Liver (tissue), 8 donors: ENCODE measurements at regions not wholly inside any gene's neighbourhood (a gene's known extent, or its start where the extent isn't known, plus 50 kb on each side); places are given as distances from the start of the nearest gene placed in this dataset.

ENCODE experiments used
- DNase-seq: peaks from one replicate; pipeline ENCODE4 v3.0.0-alpha.2; 2017; ENCODE audit warnings: low spot score
- H3K27ac ChIP-seq, 2 donors: one replicate each; pipeline ENCODE4 v1.7.0; 2013; ENCODE audit warnings: inconsistent platforms in 2 of 2, low read length in 2 of 2, control low read depth in 1 of 2, low read depth in 1 of 2, mild to moderate bottlenecking in 1 of 2
- H3K27me3 ChIP-seq, 4 donors: one replicate each; pipeline versions ENCODE4 v1.6.1 to v1.7.0; 2013; ENCODE audit warnings: low read length in 3 of 4, inconsistent platforms in 1 of 4, mild to moderate bottlenecking in 1 of 4, moderate library complexity in 1 of 4; ENCODE audit not compliant: control insufficient read depth in 4 of 4, insufficient read depth in 4 of 4
- H3K36me3 ChIP-seq, 4 donors: one replicate each; pipeline versions ENCODE4 v1.6.1 to v1.7.0; 2013; ENCODE audit warnings: low read length in 3 of 4, mild to moderate bottlenecking in 3 of 4, low read depth in 1 of 4, moderate library complexity in 1 of 4; ENCODE audit not compliant: control insufficient read depth in 4 of 4, insufficient read depth in 3 of 4
- H3K4me1 ChIP-seq, 4 donors: one replicate each; pipeline versions ENCODE4 v1.6.1 to v1.7.0; 2013; ENCODE audit warnings: low read length in 3 of 4, mild to moderate bottlenecking in 3 of 4, moderate library complexity in 1 of 4; ENCODE audit not compliant: control insufficient read depth in 4 of 4, insufficient read depth in 4 of 4
- H3K4me3 ChIP-seq, 3 donors: one replicate each; pipeline versions ENCODE4 v1.6.1 to v1.7.0; 2013; ENCODE audit warnings: low read length in 3 of 3, control low read depth in 1 of 3, low read depth in 1 of 3, mild to moderate bottlenecking in 1 of 3
- H3K9ac ChIP-seq, 2 donors: one replicate each; pipeline ENCODE4 v1.7.0; 2013; ENCODE audit warnings: low read length in 2 of 2, mild to moderate bottlenecking in 2 of 2, moderate library complexity in 2 of 2, control low read depth in 1 of 2, low read depth in 1 of 2
- H3K9me3 ChIP-seq, 4 donors: one replicate each; pipeline versions ENCODE4 v1.6.1 to v1.7.0; 2013; ENCODE audit warnings: low read length in 3 of 4; ENCODE audit not compliant: control insufficient read depth in 4 of 4
- ATF3 ChIP-seq: IDR thresholded peaks from 2 replicates; pipeline ENCODE4 v1.6.1; 2016; ENCODE audit warnings: antibody characterized with exemption
- CTCF ChIP-seq: fragments of 150-350 bp; IDR thresholded peaks from 2 replicates; pipeline ENCODE4 v1.5.1; 2017; ENCODE audit warnings: improper control_type of control experiment, low read depth, low read length; ENCODE audit not compliant: missing input control
- EGR1 ChIP-seq, 2 donors: IDR thresholded peaks; 2 replicates each; pipeline ENCODE4 v1.6.1; 2016 to 2018; ENCODE audit warnings: antibody characterized with exemption in 2 of 2, low read depth in 2 of 2
- FOXA1 ChIP-seq: IDR thresholded peaks from 2 replicates; pipeline ENCODE4 v1.6.1; 2016; ENCODE audit warnings: antibody characterized with exemption
- FOXA2 ChIP-seq: IDR thresholded peaks from 2 replicates; pipeline ENCODE4 v1.6.1; 2016; ENCODE audit warnings: antibody characterized with exemption
- GABPA ChIP-seq, 2 donors: IDR thresholded peaks in 1 of 2; conservative IDR thresholded peaks in 1 of 2; 2 replicates each; pipeline ENCODE4 v1.6.1; 2016; ENCODE audit warnings: antibody characterized with exemption in 2 of 2, mild to moderate bottlenecking in 1 of 2, moderate library complexity in 1 of 2
- HNF4A ChIP-seq, 2 donors: conservative IDR thresholded peaks; 2 replicates each; pipeline ENCODE4 v1.6.1; 2016; ENCODE audit warnings: antibody characterized with exemption in 2 of 2, mild to moderate bottlenecking in 2 of 2
- JUND ChIP-seq, 2 donors: IDR thresholded peaks; 2 replicates each; pipeline ENCODE4 v1.6.1; 2016; ENCODE audit warnings: antibody characterized with exemption in 2 of 2
- NR2F2 ChIP-seq: IDR thresholded peaks from 2 replicates; pipeline ENCODE4 v1.6.1; 2016; ENCODE audit warnings: antibody characterized with exemption
- RAD21 ChIP-seq, 2 donors: IDR thresholded peaks; 2 replicates each; pipeline ENCODE4 v1.6.1; 2016; ENCODE audit warnings: antibody characterized with exemption in 2 of 2, mild to moderate bottlenecking in 2 of 2
- REST ChIP-seq: IDR thresholded peaks from 2 replicates; pipeline ENCODE4 v1.6.1; 2016; ENCODE audit warnings: antibody characterized with exemption, mild to moderate bottlenecking
- RXRA ChIP-seq, 2 donors: IDR thresholded peaks; 2 replicates each; pipeline ENCODE4 v1.6.1; 2017 to 2018; ENCODE audit warnings: antibody characterized with exemption in 2 of 2, mild to moderate bottlenecking in 1 of 2
- SP1 ChIP-seq: IDR thresholded peaks from 2 replicates; pipeline ENCODE4 v1.6.1; 2018; ENCODE audit warnings: antibody characterized with exemption, mild to moderate bottlenecking
- TAF1 ChIP-seq: conservative IDR thresholded peaks from 2 replicates; pipeline ENCODE4 v1.6.1; 2016; ENCODE audit warnings: antibody characterized with exemption, mild to moderate bottlenecking
- ZBTB33 ChIP-seq: IDR thresholded peaks from 2 replicates; pipeline ENCODE4 v1.6.1; 2016; ENCODE audit warnings: antibody characterized with exemption
- WGBS: extraction: QIAGEN DNeasy Blood & Tissue Kit; methylation state at CpG from one replicate; pipeline ENCODE4 v1.1.7; 2013; 5-methylcytosine and 5-hydroxymethylcytosine counted together
- donor health status: healthy.
- donor health status: healthy.
- donor health status: healthy.
- donor health status: healthy.
- donor health status: healthy.

GRCh38 chrX:40445691-40446090, 135.1 kb upstream of the ATP6AP2 start:
- Histone ChIP-seq H3K9ac (no peak overlapping the region), H3K36me3 (no peaks in the 10 kb centered on the region), H3K27me3 (peaks cover 0 to 5% (median 0%) of the 10 kb centered on the region in 4 donors), H3K4me3 (no peak overlapping the region), H3K27ac (no peak overlapping the region), H3K9me3 (no peaks in the 10 kb centered on the region), H3K4me1 (no peaks in the 10 kb centered on the region)
- no peak for TF ChIP-seq NR2F2
- TF ChIP-seq TAF1: no peak
- no peak for TF ChIP-seq CTCF
- no peak for TF ChIP-seq ATF3
- no peak for TF ChIP-seq FOXA2
- TF ChIP-seq JUND (IDR thresholded peaks at IDR 0.05): no peak
- TF ChIP-seq EGR1 (IDR thresholded peaks at IDR 0.05; ENCODE audit: low read depth in 2 of 2): no peak
- no peak for TF ChIP-seq HNF4A (conservative IDR thresholded peaks at IDR 0.05)
- no peak for TF ChIP-seq REST
- no peak for TF ChIP-seq FOXA1
- no peak for TF ChIP-seq GABPA (IDR thresholded peaks at IDR 0.05 in 1 of 2, conservative IDR thresholded peaks at IDR 0.05 in 1 of 2)
- TF ChIP-seq RXRA (IDR thresholded peaks at IDR 0.05): no peak
- TF ChIP-seq RAD21 (IDR thresholded peaks at IDR 0.05): no peak
- whole genome bisulfite sequencing: 90% methylated on average over 3 of the region's 3 CpGs
- DNase-seq: no peak

GRCh38 chrX:40444798-40445496, 135.8 kb upstream of the ATP6AP2 start:
- H3K27ac ChIP-seq: no peak overlapping the region
- WGBS: 89% methylated on average over 12 of the region's 12 CpGs

More at GRCh38 chrX:40444798-40445496, 135.8 kb upstream of the ATP6AP2 start:
- no peak for DNase-seq
- Histone ChIP-seq H3K9me3 (no peaks in the 10 kb centered on the region), H3K36me3 (no peaks in the 10 kb centered on the region), H3K4me1 (no peaks in the 10 kb centered on the region), H3K27me3 (peaks cover 0 to 5% (median 0%) of the 10 kb centered on the region in 4 donors), H3K4me3 (no peak overlapping the region), H3K9ac (no peak overlapping the region)
- TF ChIP-seq CTCF (no peak), FOXA1 (no peak), SP1 (no peak), FOXA2 (no peak), RXRA (IDR thresholded peaks at IDR 0.05) (no peak), ZBTB33 (no peak), GABPA (IDR thresholded peaks at IDR 0.05 in 1 of 2, conservative IDR thresholded peaks at IDR 0.05 in 1 of 2) (no peak), REST (no peak), NR2F2 (no peak), RAD21 (IDR thresholded peaks at IDR 0.05) (no peak), HNF4A (conservative IDR thresholded peaks at IDR 0.05) (no peak), ATF3 (no peak), TAF1 (no peak), EGR1 (IDR thresholded peaks at IDR 0.05; ENCODE audit: low read depth in 2 of 2) (no peak), JUND (IDR thresholded peaks at IDR 0.05) (no peak)
